ENCODE measurements at regions not wholly inside any gene's neighbourhood (a gene's known extent, or its start where the extent isn't known, plus 50 kb on each side); places are given as distances from the start of the nearest gene placed in this dataset.

GRCh38 chr1:168794057-168794456 lies 65.1 kb upstream of the DPT start:
- WGBS (ENCODE audit: missing lambda C conversion rate), result 61% methylated on average over 6 of the region's 6 CpGs

GRCh38 chr1:168795681-168796080 lies 66.7 kb upstream of the DPT start:
- no peak overlapping the region for H3K4me3 ChIP-seq
- DNase-seq (ENCODE audit: low read depth in 1 of 2, low spot score in 1 of 2) (no peak), ATAC-seq (no peak), FAIRE-seq (no peak)
- ChIA-PET CTCF (no interaction called here), POLR2A (no interaction called here)
- H3K9me3 ChIP-seq, result no peaks in the 10 kb centered on the region
- no peak overlapping the region for H3K4me2 ChIP-seq
- WGBS (ENCODE audit: missing lambda C conversion rate), result 69% methylated on average over 3 of the region's 3 CpGs
- H3K4me1 ChIP-seq, result peaks cover 17% of the 10 kb centered on the region
- no peak for TF ChIP-seq ESRRA (IDR thresholded peaks at IDR 0.05; ENCODE audit: borderline replicate concordance, low read length)
- TF ChIP-seq, protein P1, sequence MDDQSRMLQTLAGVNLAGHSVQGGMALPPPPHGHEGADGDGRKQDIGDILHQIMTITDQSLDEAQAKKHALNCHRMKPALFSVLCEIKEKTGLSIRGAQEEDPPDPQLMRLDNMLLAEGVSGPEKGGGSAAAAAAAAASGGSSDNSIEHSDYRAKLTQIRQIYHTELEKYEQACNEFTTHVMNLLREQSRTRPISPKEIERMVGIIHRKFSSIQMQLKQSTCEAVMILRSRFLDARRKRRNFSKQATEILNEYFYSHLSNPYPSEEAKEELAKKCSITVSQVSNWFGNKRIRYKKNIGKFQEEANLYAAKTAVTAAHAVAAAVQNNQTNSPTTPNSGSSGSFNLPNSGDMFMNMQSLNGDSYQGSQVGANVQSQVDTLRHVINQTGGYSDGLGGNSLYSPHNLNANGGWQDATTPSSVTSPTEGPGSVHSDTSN (IDR thresholded peaks at IDR 0.05), result no peak
- TF ChIP-seq NPAS2 (CRISPR knock-in tag; IDR thresholded peaks at IDR 0.05; ENCODE audit: borderline replicate concordance), result no peak
- no peak for TF ChIP-seq NR3C1 (IDR thresholded peaks at IDR 0.05)
- TF ChIP-seq RAD21 (conservative IDR thresholded peaks at IDR 0.05 in 1 of 2, IDR thresholded peaks at IDR 0.05 in 1 of 2), result no peak
- no peak for TF ChIP-seq TP53 (CRISPR knock-in tag; IDR thresholded peaks at IDR 0.05)
- TF ChIP-seq FOSL2 (IDR thresholded peaks at IDR 0.05), result no peak
- no peak for TF ChIP-seq FOSL2 (CRISPR knock-in tag; IDR thresholded peaks at IDR 0.05)
- no peak for TF ChIP-seq TFCP2L1 (CRISPR knock-in tag; IDR thresholded peaks at IDR 0.05)
- TF ChIP-seq ATOH8 (CRISPR knock-in tag; IDR thresholded peaks at IDR 0.05; ENCODE audit: low read depth), result no peak
- no peak for TF ChIP-seq FOSB (CRISPR knock-in tag; IDR thresholded peaks at IDR 0.05)
- TF ChIP-seq MAZ (IDR thresholded peaks at IDR 0.05; ENCODE audit: borderline replicate concordance, low read depth, low read length), result no peak
- no peak for TF ChIP-seq ZSCAN20 (CRISPR knock-in tag; IDR thresholded peaks at IDR 0.05)
- no peak for TF ChIP-seq SREBF2 (IDR thresholded peaks at IDR 0.05)
- TF ChIP-seq CEBPB (IDR thresholded peaks at IDR 0.05), result no peak
- no peak overlapping the region for H3K27ac ChIP-seq

More at GRCh38 chr1:168794057-168794456, 65.1 kb upstream of the DPT start:
- Histone ChIP-seq H3K4me3 (no peak overlapping the region), H3K4me1 (peaks cover under 1% of the 10 kb centered on the region; the same call in 1 of the 3 replicates), H3K4me2 (no peak overlapping the region), H3K27ac (no peak overlapping the region), H3K9me3 (no peaks in the 10 kb centered on the region)
- ChIA-PET POLR2A (no interaction called here), CTCF (no interaction called here)
- FAIRE-seq (no peak), DNase-seq (ENCODE audit: low read depth in 1 of 2, low spot score in 1 of 2) (peak in 1 of 2 experiments; percentile 23), ATAC-seq (peak in 1 of 2 experiments; percentile 53; a peak in 3 of 6 replicates)
- TF ChIP-seq EHF (CRISPR knock-in tag; IDR thresholded peaks at IDR 0.05) (no peak), ELK1 (IDR thresholded peaks at IDR 0.05; ENCODE audit: low read depth, low read length) (no peak), FOSL2 (IDR thresholded peaks at IDR 0.05) (no peak), FOSL2 (CRISPR knock-in tag; IDR thresholded peaks at IDR 0.05) (no peak), RNF2 (IDR thresholded peaks at IDR 0.05; ENCODE audit: borderline replicate concordance, low read depth) (no peak), BHLHE40 (IDR thresholded peaks at IDR 0.05; ENCODE audit: low read depth, low read length) (no peak), PHF8 (IDR thresholded peaks at IDR 0.05; ENCODE audit: borderline replicate concordance, low read depth) (no peak), EP300 (IDR thresholded peaks at IDR 0.05) (no peak), RFX5 (IDR thresholded peaks at IDR 0.05) (no peak), JUNB (IDR thresholded peaks at IDR 0.05) (no peak), ZNF302 (CRISPR knock-in tag; IDR thresholded peaks at IDR 0.05) (no peak), ATOH8 (CRISPR knock-in tag; IDR thresholded peaks at IDR 0.05; ENCODE audit: low read depth) (no peak), JUN (IDR thresholded peaks at IDR 0.05) (no peak), NR3C1 (IDR thresholded peaks at IDR 0.05) (no peak)
- TF ChIP-seq, protein P2, sequence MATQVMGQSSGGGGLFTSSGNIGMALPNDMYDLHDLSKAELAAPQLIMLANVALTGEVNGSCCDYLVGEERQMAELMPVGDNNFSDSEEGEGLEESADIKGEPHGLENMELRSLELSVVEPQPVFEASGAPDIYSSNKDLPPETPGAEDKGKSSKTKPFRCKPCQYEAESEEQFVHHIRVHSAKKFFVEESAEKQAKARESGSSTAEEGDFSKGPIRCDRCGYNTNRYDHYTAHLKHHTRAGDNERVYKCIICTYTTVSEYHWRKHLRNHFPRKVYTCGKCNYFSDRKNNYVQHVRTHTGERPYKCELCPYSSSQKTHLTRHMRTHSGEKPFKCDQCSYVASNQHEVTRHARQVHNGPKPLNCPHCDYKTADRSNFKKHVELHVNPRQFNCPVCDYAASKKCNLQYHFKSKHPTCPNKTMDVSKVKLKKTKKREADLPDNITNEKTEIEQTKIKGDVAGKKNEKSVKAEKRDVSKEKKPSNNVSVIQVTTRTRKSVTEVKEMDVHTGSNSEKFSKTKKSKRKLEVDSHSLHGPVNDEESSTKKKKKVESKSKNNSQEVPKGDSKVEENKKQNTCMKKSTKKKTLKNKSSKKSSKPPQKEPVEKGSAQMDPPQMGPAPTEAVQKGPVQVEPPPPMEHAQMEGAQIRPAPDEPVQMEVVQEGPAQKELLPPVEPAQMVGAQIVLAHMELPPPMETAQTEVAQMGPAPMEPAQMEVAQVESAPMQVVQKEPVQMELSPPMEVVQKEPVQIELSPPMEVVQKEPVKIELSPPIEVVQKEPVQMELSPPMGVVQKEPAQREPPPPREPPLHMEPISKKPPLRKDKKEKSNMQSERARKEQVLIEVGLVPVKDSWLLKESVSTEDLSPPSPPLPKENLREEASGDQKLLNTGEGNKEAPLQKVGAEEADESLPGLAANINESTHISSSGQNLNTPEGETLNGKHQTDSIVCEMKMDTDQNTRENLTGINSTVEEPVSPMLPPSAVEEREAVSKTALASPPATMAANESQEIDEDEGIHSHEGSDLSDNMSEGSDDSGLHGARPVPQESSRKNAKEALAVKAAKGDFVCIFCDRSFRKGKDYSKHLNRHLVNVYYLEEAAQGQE (IDR thresholded peaks at IDR 0.05), result no peak
